Stimulated activated naive CD8-positive, alpha-beta T cell treated with anti-CD3 and anti-CD28 coated beads, Interleukin-15, Interleukin-2, amounts not matched to agents 100 ng/mL and 50 ng/mL, for 24 hours (primary cell): ENCODE measurements at regions not wholly inside any gene's neighbourhood (a gene's known extent, or its start where the extent isn't known, plus 50 kb on each side); places are given as distances from the start of the nearest gene placed in this dataset.
"Not testable (repeated sequence)": the region's sequence is repeated elsewhere in the genome, so short reads cannot be mapped to it uniquely, and the experiment has no call there.

Experiments
- H3K27ac Mint-ChIP-seq: one replicate; pipeline ENCODE4 v1.8.0; 2021; ENCODE audit warnings: mild to moderate bottlenecking, mixed read lengths
- H3K27me3 Mint-ChIP-seq: one replicate; pipeline ENCODE4 v1.8.0; 2021; ENCODE audit warnings: mixed read lengths
- H3K36me3 Mint-ChIP-seq: one replicate; pipeline ENCODE4 v1.8.0; 2021; ENCODE audit warnings: low read depth, mixed read lengths
- H3K4me1 Mint-ChIP-seq: one replicate; pipeline ENCODE4 v1.8.0; 2021; ENCODE audit warnings: low read depth, mixed read lengths
- H3K4me3 Mint-ChIP-seq: one replicate; pipeline ENCODE4 v1.8.0; 2021; ENCODE audit warnings: mild to moderate bottlenecking, mixed read lengths
- H3K9me3 Mint-ChIP-seq: one replicate; pipeline ENCODE4 v1.8.0; 2021; ENCODE audit warnings: mixed read lengths

DNA sequence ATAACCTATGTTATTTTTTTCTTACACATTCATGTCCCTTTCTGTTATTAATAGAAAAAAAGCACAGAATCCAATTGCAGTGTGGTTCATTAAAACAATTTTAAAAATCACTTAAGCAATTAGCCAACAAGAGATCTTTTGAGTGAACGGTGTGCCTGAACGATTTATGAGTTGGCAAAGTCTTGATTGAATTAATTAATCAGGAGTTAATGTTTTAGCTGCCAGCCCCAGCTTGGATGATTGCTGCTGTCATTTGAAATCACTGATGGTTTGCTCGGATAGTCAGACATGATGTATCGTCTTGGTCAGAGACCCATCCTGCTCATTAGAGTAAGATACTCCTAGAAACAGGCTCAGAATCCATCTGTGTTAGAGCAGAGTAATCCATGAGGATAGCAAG is 158.3 kb upstream of the GALNT2 start:
- H3K27me3 Mint-ChIP-seq = peaks cover 55% of the 10 kb centered on the region
- no peaks in the 10 kb centered on the region for H3K9me3 Mint-ChIP-seq
- H3K4me1 Mint-ChIP-seq = no peaks in the 10 kb centered on the region
- H3K4me3 Mint-ChIP-seq = no peak overlapping the region
- H3K27ac Mint-ChIP-seq = no peak overlapping the region
- H3K36me3 Mint-ChIP-seq = no peaks in the 10 kb centered on the region

DNA sequence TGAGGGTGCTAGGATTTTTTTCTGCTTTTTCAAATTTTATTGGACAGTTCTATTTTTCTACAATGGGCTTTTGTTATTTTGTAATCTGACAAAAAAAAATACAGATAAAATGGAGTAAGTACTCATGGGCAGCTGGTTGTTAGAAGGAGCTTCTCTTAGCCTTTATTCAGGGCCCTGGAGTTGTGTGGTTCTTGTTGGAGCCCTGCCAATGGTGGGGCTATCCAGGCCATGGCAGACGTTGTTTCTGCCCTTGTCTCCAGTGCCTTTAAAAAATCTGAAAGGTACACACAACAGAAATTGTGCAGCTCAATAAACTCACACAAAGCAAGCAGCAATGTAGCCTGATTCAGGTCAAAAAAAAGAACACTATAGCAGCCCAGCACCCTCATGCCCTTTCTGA is 153.5 kb upstream of the GALNT2 start:
- no peaks in the 10 kb centered on the region for H3K9me3 Mint-ChIP-seq
- no peaks in the 10 kb centered on the region for H3K4me1 Mint-ChIP-seq
- no peak overlapping the region for H3K27ac Mint-ChIP-seq
- no peaks in the 10 kb centered on the region for H3K36me3 Mint-ChIP-seq
- no peak overlapping the region for H3K4me3 Mint-ChIP-seq
- H3K27me3 Mint-ChIP-seq = peaks cover 26% of the 10 kb centered on the region

DNA sequence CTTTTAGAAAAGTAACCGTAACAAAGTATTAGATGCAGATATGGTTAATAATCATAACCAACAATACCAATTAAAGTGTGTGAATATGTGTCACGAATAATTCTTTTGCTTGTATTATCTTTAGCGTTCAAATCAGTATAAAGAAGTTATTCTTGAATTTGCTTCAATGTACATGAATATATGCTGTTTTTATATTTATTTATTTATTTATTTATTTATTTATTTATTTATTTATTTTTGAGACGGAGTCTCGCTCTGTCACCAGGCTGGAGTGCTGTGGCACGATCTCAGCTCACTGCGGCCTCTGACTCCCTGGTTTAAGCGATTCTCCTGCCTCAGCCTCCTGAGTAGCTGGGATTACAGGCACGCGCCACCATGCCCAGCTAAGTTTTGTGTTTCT is 147.6 kb upstream of the GALNT2 start:
- not testable (repeated sequence) for H3K36me3 Mint-ChIP-seq, H3K4me3 Mint-ChIP-seq, H3K4me1 Mint-ChIP-seq, H3K27me3 Mint-ChIP-seq, H3K27ac Mint-ChIP-seq, H3K9me3 Mint-ChIP-seq

DNA sequence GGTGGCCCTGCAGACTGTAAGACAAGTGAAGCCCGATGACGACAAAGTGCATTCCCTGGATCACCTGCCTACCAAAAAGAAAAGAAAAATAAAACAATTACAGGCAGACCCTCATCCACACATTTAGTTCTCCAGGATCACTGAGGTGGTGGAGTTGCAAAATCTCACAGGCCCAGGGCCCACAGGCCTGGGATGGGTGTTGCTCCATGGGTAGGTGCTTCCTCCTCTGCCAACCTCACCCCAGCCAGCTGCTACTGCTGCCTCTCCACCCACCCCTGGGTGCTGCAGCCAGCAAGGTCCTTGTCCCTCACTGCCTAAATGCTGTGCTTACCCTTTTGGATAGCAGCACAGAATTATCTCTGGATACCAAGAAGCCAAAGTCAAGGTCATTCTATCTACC is 146.4 kb upstream of the GALNT2 start:
- H3K4me1 Mint-ChIP-seq = no peaks in the 10 kb centered on the region
- no peaks in the 10 kb centered on the region for H3K9me3 Mint-ChIP-seq
- H3K4me3 Mint-ChIP-seq = no peak overlapping the region
- no peaks in the 10 kb centered on the region for H3K36me3 Mint-ChIP-seq
- H3K27ac Mint-ChIP-seq = no peak overlapping the region
- peaks cover 4% of the 10 kb centered on the region for H3K27me3 Mint-ChIP-seq

DNA sequence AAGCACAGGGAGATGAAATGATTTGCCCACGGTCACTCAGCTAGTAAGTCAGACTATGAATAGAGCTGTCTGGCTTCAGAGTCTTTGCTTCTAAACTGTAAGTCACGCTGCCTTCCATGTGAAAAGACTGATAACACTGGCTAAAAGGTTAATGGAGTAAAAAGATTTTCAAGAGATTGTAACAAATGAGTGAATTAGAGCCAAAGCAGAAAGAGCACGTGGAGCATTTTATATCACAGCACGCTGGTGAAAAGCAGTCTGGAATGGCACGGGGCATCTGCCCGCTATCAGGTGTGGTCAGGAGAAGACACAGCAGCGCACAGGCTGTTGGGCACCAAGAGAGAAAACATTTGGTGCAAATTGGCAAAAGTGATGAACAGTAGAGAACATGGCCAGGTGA is 144.8 kb upstream of the GALNT2 start:
- H3K27ac Mint-ChIP-seq = no peak overlapping the region
- no peak overlapping the region for H3K4me3 Mint-ChIP-seq
- H3K27me3 Mint-ChIP-seq = peaks cover 11% of the 10 kb centered on the region
- H3K9me3 Mint-ChIP-seq = no peaks in the 10 kb centered on the region
- no peaks in the 10 kb centered on the region for H3K36me3 Mint-ChIP-seq
- H3K4me1 Mint-ChIP-seq = no peaks in the 10 kb centered on the region

DNA sequence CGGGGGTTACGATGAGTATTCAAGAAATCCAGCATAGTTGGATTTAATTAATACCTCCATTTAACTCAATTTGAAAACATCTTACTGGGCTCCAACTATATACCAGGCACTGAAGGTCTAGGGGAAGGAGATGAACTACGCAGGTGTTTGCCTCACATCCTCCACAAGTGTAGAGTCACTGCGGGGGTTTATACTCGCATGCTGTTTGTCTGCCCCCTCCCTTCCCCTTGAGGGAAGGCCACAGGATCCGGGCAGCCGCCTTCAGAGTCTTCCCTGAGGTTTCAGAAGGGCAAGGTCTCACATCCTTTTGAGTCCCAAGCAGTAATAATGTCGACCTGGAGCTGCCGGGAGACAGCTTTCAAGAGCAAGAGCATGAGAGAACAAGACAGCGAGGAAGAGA is 142.4 kb upstream of the GALNT2 start:
- no peaks in the 10 kb centered on the region for H3K36me3 Mint-ChIP-seq
- H3K27me3 Mint-ChIP-seq = peaks cover 14% of the 10 kb centered on the region
- H3K4me3 Mint-ChIP-seq = no peak overlapping the region
- no peak overlapping the region for H3K27ac Mint-ChIP-seq
- no peaks in the 10 kb centered on the region for H3K9me3 Mint-ChIP-seq
- H3K4me1 Mint-ChIP-seq = no peaks in the 10 kb centered on the region

DNA sequence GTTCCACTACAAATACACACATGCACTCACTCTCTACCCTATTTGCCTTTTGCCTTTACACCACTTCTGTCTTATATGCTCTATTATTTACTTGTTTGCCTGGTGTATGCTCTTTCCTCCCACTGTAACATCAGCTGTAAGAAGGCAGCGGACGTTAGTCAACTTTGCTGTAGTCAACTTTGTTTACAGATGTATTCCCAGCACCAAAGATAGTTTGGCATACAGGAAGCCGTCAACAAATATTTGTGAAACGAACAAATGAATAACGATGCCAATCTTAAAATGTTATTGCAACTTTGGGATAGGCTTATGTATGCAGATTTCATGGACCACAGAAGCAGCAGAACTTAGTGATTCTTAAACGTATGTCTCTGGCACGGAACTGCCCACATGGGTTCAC is 138.3 kb upstream of the GALNT2 start:
- no peaks in the 10 kb centered on the region for H3K36me3 Mint-ChIP-seq
- H3K4me1 Mint-ChIP-seq = no peaks in the 10 kb centered on the region
- H3K27ac Mint-ChIP-seq = no peak overlapping the region
- H3K27me3 Mint-ChIP-seq = peaks cover 20% of the 10 kb centered on the region
- H3K4me3 Mint-ChIP-seq = no peak overlapping the region
- no peaks in the 10 kb centered on the region for H3K9me3 Mint-ChIP-seq

DNA sequence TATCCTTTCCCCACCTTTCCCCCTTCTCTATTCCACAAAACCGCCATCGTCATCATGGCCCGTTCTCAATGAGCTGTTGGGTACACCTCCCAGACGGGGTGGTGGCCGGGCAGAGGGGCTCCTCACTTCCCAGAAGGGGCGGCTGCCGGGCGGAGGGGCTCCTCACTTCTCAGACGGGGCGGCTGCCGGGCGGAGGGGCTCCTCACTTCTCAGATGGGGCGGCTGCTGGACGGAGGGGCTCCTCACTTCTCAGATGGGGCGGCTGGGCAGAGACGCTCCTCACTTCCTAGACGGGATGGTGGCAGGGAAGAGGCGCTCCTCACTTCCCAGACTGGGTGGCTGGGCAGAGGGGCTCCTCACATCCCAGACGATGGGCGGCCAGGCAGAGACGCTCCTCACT is 135.3 kb upstream of the GALNT2 start:
- H3K4me1 Mint-ChIP-seq, H3K36me3 Mint-ChIP-seq, H3K9me3 Mint-ChIP-seq, H3K27ac Mint-ChIP-seq, H3K4me3 Mint-ChIP-seq: not testable (repeated sequence)
- peaks cover 19% of the 10 kb centered on the region for H3K27me3 Mint-ChIP-seq

DNA sequence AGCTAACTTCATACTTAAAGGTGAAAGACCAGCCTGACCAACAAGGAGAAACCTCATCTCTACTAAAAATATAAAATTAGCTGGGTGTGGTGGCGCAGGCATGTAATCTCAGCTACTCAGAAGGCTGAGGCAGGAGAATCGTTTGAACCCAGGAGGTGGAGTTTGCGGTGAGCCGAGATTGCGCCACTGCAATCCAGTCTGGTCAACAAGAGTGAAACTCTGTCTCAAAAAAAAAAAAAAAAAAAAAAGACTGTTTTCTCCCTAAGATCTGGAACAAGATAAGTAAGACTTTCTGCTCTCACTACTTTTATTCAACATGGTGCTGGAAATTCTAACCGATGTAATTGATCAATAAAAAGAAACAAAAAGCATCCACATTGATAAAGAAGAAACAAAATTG is 131.9 kb upstream of the GALNT2 start:
- not testable (repeated sequence) for H3K27me3 Mint-ChIP-seq, H3K4me3 Mint-ChIP-seq, H3K36me3 Mint-ChIP-seq, H3K4me1 Mint-ChIP-seq, H3K9me3 Mint-ChIP-seq, H3K27ac Mint-ChIP-seq

DNA sequence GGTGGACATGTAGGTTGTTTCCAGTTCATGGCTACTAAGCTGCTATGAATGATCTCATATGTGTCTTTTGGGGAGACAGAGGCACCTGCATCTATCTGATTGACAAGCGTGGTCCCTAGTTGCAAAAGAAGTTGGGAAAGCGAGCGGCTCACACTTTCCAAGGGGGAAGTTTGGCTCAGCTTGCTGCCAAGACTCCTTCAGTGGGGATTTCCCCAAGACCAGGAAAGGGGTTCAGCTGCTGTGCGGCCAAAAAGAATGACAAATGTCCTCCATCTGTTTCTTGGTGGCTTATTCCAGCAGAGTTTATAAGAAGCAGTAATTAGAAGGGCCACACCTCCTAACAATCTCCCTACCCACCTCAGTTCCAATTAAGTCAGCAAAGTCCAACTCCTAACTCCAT is 128.5 kb upstream of the GALNT2 start:
- no peak overlapping the region for H3K4me3 Mint-ChIP-seq
- H3K36me3 Mint-ChIP-seq = no peaks in the 10 kb centered on the region
- H3K4me1 Mint-ChIP-seq = no peaks in the 10 kb centered on the region
- no peak overlapping the region for H3K27ac Mint-ChIP-seq
- no peaks in the 10 kb centered on the region for H3K9me3 Mint-ChIP-seq
- H3K27me3 Mint-ChIP-seq = peaks cover 6% of the 10 kb centered on the region

DNA sequence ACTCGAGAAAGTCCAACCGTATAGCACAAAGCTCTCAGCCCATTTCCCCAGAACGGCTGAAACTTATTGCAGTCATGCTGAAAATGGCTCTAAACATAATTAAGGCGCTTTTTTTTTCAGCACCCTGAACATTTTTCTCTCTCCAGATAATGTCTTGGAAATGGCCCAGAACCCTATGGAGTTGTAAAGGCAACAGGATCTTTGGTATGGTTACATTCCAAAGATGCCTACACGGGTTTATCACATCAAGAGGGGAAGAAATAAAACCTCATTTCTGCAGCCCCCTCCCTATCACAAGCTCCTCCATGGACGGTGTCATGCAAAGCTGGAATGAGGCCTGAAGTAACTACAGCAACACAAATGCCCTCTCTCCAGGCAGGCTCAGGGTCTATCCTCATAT is 126.4 kb upstream of the GALNT2 start:
- no peak overlapping the region for H3K27ac Mint-ChIP-seq
- no peaks in the 10 kb centered on the region for H3K36me3 Mint-ChIP-seq
- H3K9me3 Mint-ChIP-seq = no peaks in the 10 kb centered on the region
- no peaks in the 10 kb centered on the region for H3K27me3 Mint-ChIP-seq
- H3K4me1 Mint-ChIP-seq = no peaks in the 10 kb centered on the region
- H3K4me3 Mint-ChIP-seq = no peak overlapping the region

DNA sequence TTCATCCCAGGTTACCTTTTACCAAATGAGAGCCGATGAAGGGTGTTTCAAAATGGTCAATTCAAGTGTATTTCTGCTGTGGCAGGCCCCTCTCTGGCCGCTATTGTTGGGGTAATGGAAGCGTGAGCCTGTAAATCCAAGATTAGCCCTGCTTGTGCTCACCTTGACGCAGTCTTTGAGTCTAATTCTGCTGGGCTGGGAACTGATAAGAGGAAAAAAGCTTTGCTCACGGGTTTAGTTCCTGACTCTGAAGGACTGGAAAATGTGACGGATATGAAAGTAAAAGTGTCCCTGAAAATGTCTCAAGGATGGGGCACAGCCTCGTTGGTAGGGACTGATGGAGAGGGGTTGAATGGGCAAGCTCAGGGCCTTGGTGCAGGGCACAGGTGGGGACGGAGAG is 125.9 kb upstream of the GALNT2 start:
- H3K27ac Mint-ChIP-seq = no peak overlapping the region

DNA sequence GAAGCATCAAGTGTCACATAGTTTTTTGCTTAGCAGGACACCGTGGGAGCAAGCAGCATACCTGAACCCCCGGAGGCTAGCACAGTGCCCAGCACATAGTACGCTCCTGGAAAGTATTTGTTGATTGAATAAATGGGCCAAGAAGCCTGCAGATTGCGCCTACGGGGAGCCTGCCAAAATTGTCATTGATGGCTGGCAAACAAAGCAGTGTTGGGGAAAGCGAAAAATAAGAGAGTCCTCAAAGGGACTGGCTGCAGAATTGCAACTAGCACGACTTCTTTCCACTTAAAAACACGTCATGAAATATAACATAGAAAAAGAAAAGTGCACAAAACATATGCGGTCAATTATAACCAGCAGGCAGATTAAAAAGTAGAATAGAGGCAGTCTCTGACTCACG is 125.2 kb upstream of the GALNT2 start:
- Mint-ChIP-seq H3K27ac (no peak overlapping the region), H3K4me3 (no peak overlapping the region), H3K36me3 (no peaks in the 10 kb centered on the region), H3K4me1 (no peaks in the 10 kb centered on the region), H3K27me3 (no peaks in the 10 kb centered on the region), H3K9me3 (no peaks in the 10 kb centered on the region)

More for the DNA sequence above, 125.9 kb upstream of the GALNT2 start:
- Mint-ChIP-seq H3K4me3 (no peak overlapping the region), H3K9me3 (no peaks in the 10 kb centered on the region), H3K36me3 (no peaks in the 10 kb centered on the region), H3K27me3 (no peaks in the 10 kb centered on the region), H3K4me1 (no peaks in the 10 kb centered on the region)

DNA sequence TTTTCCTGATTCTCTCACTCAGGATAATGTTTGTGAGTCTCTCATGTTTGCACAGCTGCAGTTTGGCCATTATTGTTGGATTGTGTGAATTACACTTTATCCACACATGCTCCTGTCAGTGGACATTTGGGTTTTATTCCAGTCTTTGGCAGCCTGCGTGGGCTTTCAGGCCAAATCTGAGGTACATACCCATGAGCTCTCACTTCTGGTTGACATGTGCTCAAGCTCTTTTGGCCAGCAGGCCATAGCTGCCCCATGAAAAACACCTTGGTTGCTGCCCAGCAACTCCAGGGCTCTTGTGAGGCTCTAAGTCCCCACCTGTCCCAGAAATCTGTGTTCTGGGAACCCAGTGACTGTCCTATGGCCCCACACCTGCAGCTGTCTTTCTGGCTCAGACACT is 124.5 kb upstream of the GALNT2 start:
- Mint-ChIP-seq H3K4me3 (no peak overlapping the region), H3K36me3 (no peaks in the 10 kb centered on the region), H3K9me3 (no peaks in the 10 kb centered on the region), H3K4me1 (no peaks in the 10 kb centered on the region), H3K27ac (no peak overlapping the region), H3K27me3 (no peaks in the 10 kb centered on the region)

DNA sequence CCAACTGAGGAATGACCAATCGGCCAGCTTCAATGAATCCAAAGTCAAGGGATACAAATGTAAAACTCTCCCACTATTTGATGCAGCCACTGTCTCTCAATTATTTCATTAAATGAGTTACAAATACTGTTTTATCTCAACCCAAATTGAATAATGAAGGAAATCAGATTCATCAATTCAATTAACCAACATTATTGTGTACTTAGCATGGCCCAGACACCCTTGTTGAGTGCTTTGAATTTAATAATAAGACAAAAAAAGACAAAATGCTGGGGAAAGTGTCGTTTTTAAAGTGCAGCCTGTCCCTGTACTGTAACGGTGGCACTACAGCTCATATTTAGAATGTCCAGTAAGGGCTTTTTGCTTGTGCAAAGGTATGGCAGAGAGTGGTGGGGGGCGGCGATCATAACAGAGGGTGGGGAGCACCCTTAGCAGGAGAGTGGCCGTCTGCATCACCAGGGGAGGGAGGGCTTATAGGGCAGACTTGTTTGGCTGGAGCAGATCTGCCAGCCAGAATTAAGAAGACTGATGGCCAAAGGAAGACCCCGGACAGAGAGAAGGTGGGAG is 123.8 kb upstream of the GALNT2 start:
- H3K4me1 Mint-ChIP-seq = no peaks in the 10 kb centered on the region

DNA sequence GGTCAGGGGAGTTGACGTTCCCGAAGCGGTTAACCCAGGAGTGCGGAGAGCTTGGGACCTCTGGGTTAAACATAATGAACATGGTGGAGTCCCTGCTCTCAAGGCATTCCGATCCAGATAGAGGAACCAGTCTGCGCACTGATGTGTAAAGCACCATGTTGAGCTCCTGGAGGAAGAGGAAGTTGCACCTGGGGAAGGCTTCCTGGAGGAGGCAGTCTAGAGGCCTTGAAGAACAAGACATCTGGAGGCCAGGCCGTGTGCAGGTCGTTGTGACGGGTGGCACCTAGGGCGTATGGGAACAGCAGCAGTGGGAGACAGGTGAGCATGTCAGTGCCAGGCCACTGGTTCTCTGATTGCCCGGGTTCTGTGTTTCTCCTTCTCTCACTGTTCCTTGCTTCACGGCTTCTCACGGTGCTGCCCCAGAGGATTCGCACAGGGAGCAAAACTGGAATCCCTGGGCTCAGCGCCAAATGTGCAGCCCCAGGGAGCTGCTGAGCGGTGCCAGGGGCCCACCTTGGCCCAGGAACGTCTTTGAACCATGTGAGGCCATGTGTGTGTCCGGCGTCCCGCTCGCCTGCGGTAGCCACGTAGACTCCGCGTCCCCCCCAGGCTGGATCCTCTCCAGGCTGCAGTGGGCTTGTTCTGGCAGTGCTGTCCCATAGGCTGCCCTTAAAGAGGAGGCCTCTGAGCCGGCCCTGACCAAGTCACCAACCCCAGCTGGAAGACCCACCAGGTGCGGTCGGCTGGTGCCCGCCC is 122.9 kb upstream of the GALNT2 start:
- no peaks in the 10 kb centered on the region for H3K4me1 Mint-ChIP-seq
- H3K27me3 Mint-ChIP-seq = no peaks in the 10 kb centered on the region
- H3K27ac Mint-ChIP-seq = no peak overlapping the region
- no peaks in the 10 kb centered on the region for H3K9me3 Mint-ChIP-seq
- H3K4me3 Mint-ChIP-seq = no peak overlapping the region
- H3K36me3 Mint-ChIP-seq = no peaks in the 10 kb centered on the region

More for the DNA sequence above, 123.8 kb upstream of the GALNT2 start:
- no peaks in the 10 kb centered on the region for H3K9me3 Mint-ChIP-seq
- H3K36me3 Mint-ChIP-seq = no peaks in the 10 kb centered on the region
- no peaks in the 10 kb centered on the region for H3K27me3 Mint-ChIP-seq
- no peak overlapping the region for H3K4me3 Mint-ChIP-seq
- no peak overlapping the region for H3K27ac Mint-ChIP-seq
